SK-N-SH treated with all-trans-retinoic acid at 6 μM for 48 hours (cell line): ENCODE measurements at regions not wholly inside any gene's neighbourhood (a gene's known extent, or its start where the extent isn't known, plus 50 kb on each side); places are given as distances from the start of the nearest gene placed in this dataset.

ENCODE experiments used
- ATAC-seq: fragments of 200-7000 bp; cut with Tn5 transposase; 3 replicates; pipeline ENCODE4 v1.9.1; 2020; ENCODE audit warnings: mild to moderate bottlenecking, moderate library complexity
- ARNTL ChIP-seq: fragments of 450-650 bp; formaldehyde crosslinking; IDR thresholded peaks from 2 replicates; pipeline ENCODE4 v1.5.0; 2020; ENCODE audit warnings: low read depth, mild to moderate bottlenecking, moderate library complexity, borderline replicate concordance
- BACH2 ChIP-seq: fragments of 250-450 bp; sonication (Bioruptor Pico); IDR thresholded peaks from 2 replicates; pipeline ENCODE4 v1.9.0; 2021; ENCODE audit warnings: mild to moderate bottlenecking, borderline replicate concordance
- CREB5 ChIP-seq: fragments of 250-450 bp; sonication (Bioruptor Pico); IDR thresholded peaks from 2 replicates; pipeline ENCODE4 v1.5.1; 2020; ENCODE audit warnings: low read depth, mild to moderate bottlenecking, moderate library complexity
- CSDC2 ChIP-seq: fragments of 250-450 bp; sonication (Bioruptor Pico); IDR thresholded peaks from 2 replicates; pipeline ENCODE4 v1.5.0; 2020; ENCODE audit warnings: mild to moderate bottlenecking, moderate library complexity
- CSRNP3 ChIP-seq: fragments of 250-450 bp; sonication (Bioruptor Pico); IDR thresholded peaks from 2 replicates; pipeline ENCODE4 v1.5.1; 2021; ENCODE audit warnings: mild to moderate bottlenecking, moderate library complexity
- ESRRG ChIP-seq: fragments of 250-450 bp; sonication (Bioruptor Pico); IDR thresholded peaks from 2 replicates; pipeline ENCODE4 v1.6.1; 2021; ENCODE audit warnings: mild to moderate bottlenecking
- GLIS3 ChIP-seq: fragments of 250-450 bp; sonication (Bioruptor Pico); IDR thresholded peaks from 2 replicates; pipeline ENCODE4 v1.5.0; 2020; ENCODE audit warnings: mild to moderate bottlenecking, moderate library complexity
- ISL1 ChIP-seq: fragments of 250-450 bp; sonication (Bioruptor Pico); IDR thresholded peaks from 2 replicates; pipeline ENCODE4 v2.1.2; 2022; ENCODE audit warnings: mild to moderate bottlenecking, moderate library complexity
- OSR1 ChIP-seq: fragments of 250-450 bp; sonication (Bioruptor Pico); IDR thresholded peaks from 2 replicates; pipeline ENCODE4 v1.8.0; 2022; ENCODE audit warnings: moderate library complexity, mild to moderate bottlenecking, inconsistent platforms
- PATZ1 ChIP-seq: fragments of 250-450 bp; sonication (Bioruptor Pico); IDR thresholded peaks from 2 replicates; pipeline ENCODE4 v1.8.0; 2020; ENCODE audit warnings: mild to moderate bottlenecking, moderate library complexity, borderline replicate concordance
- POU6F1 ChIP-seq: fragments of 250-450 bp; sonication (Bioruptor Pico); IDR thresholded peaks from 2 replicates; pipeline ENCODE4 v1.8.0; 2021; ENCODE audit warnings: low read depth, mild to moderate bottlenecking, moderate library complexity, borderline replicate concordance
- PPARA ChIP-seq: fragments of 250-450 bp; sonication (Bioruptor Pico); IDR thresholded peaks from 2 replicates; pipeline ENCODE4 v1.5.0; 2020; ENCODE audit warnings: mild to moderate bottlenecking, borderline replicate concordance
- RARB ChIP-seq: fragments of 250-450 bp; sonication (Bioruptor Pico); IDR thresholded peaks from 2 replicates; pipeline ENCODE4 v1.8.0; 2021; ENCODE audit warnings: mild to moderate bottlenecking, moderate library complexity
- SNAI2 ChIP-seq: fragments of 250-450 bp; sonication (Bioruptor Pico); IDR thresholded peaks from 2 replicates; pipeline ENCODE4 v1.5.0; 2020; ENCODE audit warnings: mild to moderate bottlenecking, moderate library complexity
- TCF4 ChIP-seq: fragments of 250-450 bp; sonication (Bioruptor Pico); IDR thresholded peaks from 2 replicates; pipeline ENCODE4 v1.8.0; 2021; ENCODE audit warnings: mild to moderate bottlenecking, moderate library complexity, borderline replicate concordance
- TOX ChIP-seq: fragments of 250-450 bp; sonication (Bioruptor Pico); IDR thresholded peaks from 2 replicates; pipeline ENCODE4 v1.8.0; 2021; ENCODE audit warnings: mild to moderate bottlenecking, moderate library complexity, borderline replicate concordance
- TSHZ2 ChIP-seq: fragments of 250-450 bp; sonication (Bioruptor Pico); IDR thresholded peaks from 2 replicates; pipeline ENCODE4 v1.5.0; 2020; ENCODE audit warnings: mild to moderate bottlenecking, moderate library complexity
- ZC3H10 ChIP-seq: fragments of 250-450 bp; sonication (Bioruptor Pico); IDR thresholded peaks from 2 replicates; pipeline ENCODE4 v1.5.1; 2021; ENCODE audit warnings: mild to moderate bottlenecking, moderate library complexity
- ZFP3 ChIP-seq: fragments of 250-450 bp; sonication (Bioruptor Pico); IDR thresholded peaks from 2 replicates; pipeline ENCODE4 v1.5.0; 2020; ENCODE audit warnings: mild to moderate bottlenecking, moderate library complexity
- ZFP30 ChIP-seq: fragments of 450-650 bp; formaldehyde crosslinking; IDR thresholded peaks from 2 replicates; pipeline ENCODE4 v1.5.0; 2022; ENCODE audit warnings: mild to moderate bottlenecking, moderate library complexity
- ZNF565 ChIP-seq: fragments of 450-650 bp; formaldehyde crosslinking; conservative IDR thresholded peaks from 2 replicates; pipeline ENCODE4 v1.5.0; 2020; ENCODE audit warnings: low read depth, mild to moderate bottlenecking, moderate library complexity
- ZNF70 ChIP-seq: fragments of 450-650 bp; formaldehyde crosslinking; IDR thresholded peaks from 2 replicates; pipeline ENCODE4 v1.5.0; 2020; ENCODE audit warnings: mild to moderate bottlenecking, moderate library complexity
- ZNF8 ChIP-seq: fragments of 450-650 bp; formaldehyde crosslinking; IDR thresholded peaks from 2 replicates; pipeline ENCODE4 v1.5.0; 2020; ENCODE audit warnings: mild to moderate bottlenecking, moderate library complexity

GRCh38 chr12:45532113-45532512 is 197.4 kb upstream of the ARID2 start:
- ATAC-seq, result no peak
- TF ChIP-seq BACH2 (CRISPR knock-in tag), result no peak
- TF ChIP-seq TOX (CRISPR knock-in tag), result no peak
- no peak for TF ChIP-seq ESRRG (CRISPR knock-in tag)
- no peak for TF ChIP-seq TCF4
- no peak for TF ChIP-seq RARB (CRISPR knock-in tag)
- no peak for TF ChIP-seq ARNTL (CRISPR knock-in tag)
- no peak for TF ChIP-seq ZNF565 (CRISPR knock-in tag)
- TF ChIP-seq SNAI2 (CRISPR knock-in tag), result no peak
- no peak for TF ChIP-seq CSDC2
- TF ChIP-seq CREB5, result no peak
- TF ChIP-seq OSR1, result no peak
- TF ChIP-seq ZNF8, result no peak
- no peak for TF ChIP-seq PATZ1 (CRISPR knock-in tag)
- no peak for TF ChIP-seq ZC3H10 (CRISPR knock-in tag)

GRCh38 chr12:45535610-45536180 is 193.8 kb upstream of the ARID2 start:
- no peak for ATAC-seq
- no peak for TF ChIP-seq GLIS3 (CRISPR knock-in tag)
- TF ChIP-seq ZFP3 (CRISPR knock-in tag), result no peak
- TF ChIP-seq ESRRG (CRISPR knock-in tag), result no peak
- TF ChIP-seq POU6F1 (CRISPR knock-in tag), result no peak

- ATAC-seq, result no peak
- TF ChIP-seq CSRNP3 (CRISPR knock-in tag), result no peak
- no peak for TF ChIP-seq ZNF565 (CRISPR knock-in tag)
- TF ChIP-seq ZNF70, result no peak
- no peak for TF ChIP-seq OSR1
- TF ChIP-seq BACH2 (CRISPR knock-in tag), result no peak
- no peak for TF ChIP-seq PATZ1 (CRISPR knock-in tag)
- TF ChIP-seq ISL1 (CRISPR knock-in tag), result no peak
- TF ChIP-seq TSHZ2 (CRISPR knock-in tag), result no peak
- TF ChIP-seq CREB5, result no peak
- no peak for TF ChIP-seq GLIS3 (CRISPR knock-in tag)
- TF ChIP-seq PPARA (CRISPR knock-in tag), result no peak
- no peak for TF ChIP-seq ZFP30 (CRISPR knock-in tag)
- TF ChIP-seq POU6F1 (CRISPR knock-in tag), result no peak
- no peak for TF ChIP-seq ESRRG (CRISPR knock-in tag)
- TF ChIP-seq ZNF8, result no peak
- no peak for TF ChIP-seq ZC3H10 (CRISPR knock-in tag)
- TF ChIP-seq ARNTL (CRISPR knock-in tag), result no peak
These were observed 193.2 kb upstream of the ARID2 start for GRCh38 chr12:45536284-45536683.
